Limb (tissue), 2 donors: ENCODE measurements at regions not wholly inside any gene's neighbourhood (a gene's known extent, or its start where the extent isn't known, plus 50 kb on each side); places are given as distances from the start of the nearest gene placed in this dataset.
"Not testable (repeated sequence)": the region's sequence is repeated elsewhere in the genome, so short reads cannot be mapped to it uniquely, and the experiment has no call there.

ENCODE experiments used
- DNase-seq, 2 donors: peaks; one replicate each; pipeline ENCODE4 v3.0.0-alpha.2; 2016; ENCODE audit errors: extremely low spot score in 2 of 2

DNA sequence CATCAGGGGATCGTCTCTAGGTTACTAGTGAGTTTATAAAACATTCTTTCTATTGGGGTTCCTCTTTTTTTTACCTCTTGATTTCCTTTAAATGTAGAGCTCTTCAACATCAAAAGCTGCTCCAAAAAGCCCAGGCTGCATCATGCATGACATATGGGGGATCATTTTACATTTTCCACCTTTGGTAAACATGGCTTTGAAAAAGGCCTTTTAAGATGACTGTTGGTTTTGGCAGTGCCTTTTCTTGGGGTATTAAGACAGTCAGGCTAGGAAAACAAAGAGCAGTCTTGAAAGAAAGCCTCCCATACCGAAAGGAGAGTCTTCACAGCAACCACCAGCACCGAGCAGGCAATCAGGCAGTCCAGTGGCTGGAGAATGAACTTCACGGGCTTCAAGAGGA is 73.2 kb downstream of the NPEPL1 start:
- DNase-seq, result peak in 1 of 2 donors; percentile 17

DNA sequence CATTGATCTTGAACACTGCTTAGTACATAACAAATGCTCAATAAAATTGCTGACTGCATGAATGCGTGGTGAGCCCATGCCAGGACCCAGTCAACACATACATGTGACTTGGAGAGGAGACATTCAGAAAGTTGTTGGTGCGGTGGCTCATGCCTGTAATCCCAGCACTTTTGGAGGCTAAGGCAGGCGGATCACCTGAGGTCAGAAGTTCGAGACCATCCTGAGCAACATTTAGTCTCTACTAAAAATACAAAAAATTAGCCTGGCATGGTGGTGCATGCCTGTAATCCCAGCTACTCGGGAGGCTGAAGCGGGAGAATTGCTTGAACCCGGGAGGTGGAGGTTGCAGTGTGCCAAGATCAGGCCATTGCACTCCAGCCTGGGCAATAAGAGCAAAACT is 75.2 kb downstream of the NPEPL1 start:
- DNase-seq, result not testable (repeated sequence)
